Suprapubic skin (tissue), 4 donors: ENCODE measurements at regions not wholly inside any gene's neighbourhood (a gene's known extent, or its start where the extent isn't known, plus 50 kb on each side); places are given as distances from the start of the nearest gene placed in this dataset.

ENCODE experiments used
- EP300 ChIP-seq: sonication (generic); formaldehyde crosslinking; IDR thresholded peaks from one replicate; pipeline ENCODE4 v1.6.1; 2017; ENCODE audit warnings: antibody characterized with exemption
- POLR2A ChIP-seq, 2 donors: fragments of 450-650 bp; IDR thresholded peaks; one replicate each; pipeline ENCODE4 v1.6.1; 2017; ENCODE audit warnings: antibody characterized with exemption in 2 of 2, mild to moderate bottlenecking in 2 of 2, moderate library complexity in 2 of 2
- POLR2AphosphoS5 ChIP-seq, 3 donors: sonication (generic); formaldehyde crosslinking; IDR thresholded peaks; one replicate each; pipeline ENCODE4 v1.6.1; 2017; ENCODE audit warnings: antibody characterized with exemption in 3 of 3
- TF ChIP-seq, protein P1 (sequence below), 2 donors: fragments of 200-600 bp in 1 of 2; fragments of 450-650 bp in 1 of 2; sonication (generic) in 1 of 2; IDR thresholded peaks; one replicate each; pipeline ENCODE4 v1.5.1; 2016 to 2019; ENCODE audit warnings: antibody characterized with exemption in 2 of 2, mild to moderate bottlenecking in 1 of 2, moderate library complexity in 1 of 2

- TF ChIP-seq, protein P1, sequence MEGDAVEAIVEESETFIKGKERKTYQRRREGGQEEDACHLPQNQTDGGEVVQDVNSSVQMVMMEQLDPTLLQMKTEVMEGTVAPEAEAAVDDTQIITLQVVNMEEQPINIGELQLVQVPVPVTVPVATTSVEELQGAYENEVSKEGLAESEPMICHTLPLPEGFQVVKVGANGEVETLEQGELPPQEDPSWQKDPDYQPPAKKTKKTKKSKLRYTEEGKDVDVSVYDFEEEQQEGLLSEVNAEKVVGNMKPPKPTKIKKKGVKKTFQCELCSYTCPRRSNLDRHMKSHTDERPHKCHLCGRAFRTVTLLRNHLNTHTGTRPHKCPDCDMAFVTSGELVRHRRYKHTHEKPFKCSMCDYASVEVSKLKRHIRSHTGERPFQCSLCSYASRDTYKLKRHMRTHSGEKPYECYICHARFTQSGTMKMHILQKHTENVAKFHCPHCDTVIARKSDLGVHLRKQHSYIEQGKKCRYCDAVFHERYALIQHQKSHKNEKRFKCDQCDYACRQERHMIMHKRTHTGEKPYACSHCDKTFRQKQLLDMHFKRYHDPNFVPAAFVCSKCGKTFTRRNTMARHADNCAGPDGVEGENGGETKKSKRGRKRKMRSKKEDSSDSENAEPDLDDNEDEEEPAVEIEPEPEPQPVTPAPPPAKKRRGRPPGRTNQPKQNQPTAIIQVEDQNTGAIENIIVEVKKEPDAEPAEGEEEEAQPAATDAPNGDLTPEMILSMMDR (IDR thresholded peaks at IDR 0.05) = no peak
- TF ChIP-seq EP300 = no peak
- no peak for TF ChIP-seq POLR2AphosphoS5 (IDR thresholded peaks at IDR 0.05)
- TF ChIP-seq POLR2A (IDR thresholded peaks at IDR 0.05) = no peak
Observed at GRCh38 chr4:170949084-170949483, 859.3 kb upstream of the AADAT start.
